ENCODE measurements at regions not wholly inside any gene's neighbourhood (a gene's known extent, or its start where the extent isn't known, plus 50 kb on each side); places are given as distances from the start of the nearest gene placed in this dataset.

DNA sequence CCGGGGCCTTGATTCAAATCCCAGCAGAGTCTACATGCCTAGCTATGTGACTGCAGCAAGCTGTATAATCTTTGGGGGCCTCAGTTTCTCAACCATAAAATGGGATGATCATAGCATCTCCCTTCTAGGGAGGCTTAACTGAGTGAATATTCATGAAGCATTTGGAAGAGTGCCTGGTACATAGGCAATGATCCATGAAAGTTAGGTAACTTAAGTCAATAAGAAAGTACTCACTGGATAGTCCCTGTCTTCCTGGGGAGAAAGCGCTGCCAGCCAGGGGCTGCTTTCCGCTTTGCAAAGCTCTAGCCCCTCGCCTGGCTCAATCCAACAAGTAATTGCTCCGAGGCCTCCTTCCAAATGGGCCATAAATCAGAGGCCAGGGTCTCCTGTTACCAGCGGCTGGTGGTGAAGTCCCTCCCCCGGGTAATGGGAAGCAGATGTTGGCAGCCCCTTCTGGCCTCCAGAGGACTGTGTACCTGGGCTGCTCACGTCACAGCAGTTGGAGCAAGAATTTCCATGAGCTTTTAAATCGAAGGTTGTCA is 521.9 kb upstream of the PROK2 start:
- no peaks in the 10 kb centered on the region for H3K9me3 Mint-ChIP-seq
- no peak overlapping the region for H3K4me3 Mint-ChIP-seq
- no peak overlapping the region for H2BK120ac ChIP-seq (ENCODE audit: low read depth, low read length, poor library complexity, severe bottlenecking)
- WGBS (ENCODE audit: extremely low coverage, insufficient read length, low lambda C conversion rate): no CpG with 5 or more reads among the region's 9 CpGs
- H3K4ac ChIP-seq (ENCODE audit: low read depth, low read length): no peak overlapping the region
- H2AK5ac ChIP-seq (ENCODE audit: insufficient read length, low read length): no peak overlapping the region
- H3K36me3 Mint-ChIP-seq (ENCODE audit: insufficient read depth in 1 of 3, low read depth in 3 of 3): no peaks in the 10 kb centered on the region
- no peak overlapping the region for H3K9ac ChIP-seq (ENCODE audit: extremely low read depth, insufficient read length, low read length)
- H3K4me1 ChIP-seq (ENCODE audit: insufficient read depth, low read length): no peaks in the 10 kb centered on the region
- no peaks in the 10 kb centered on the region for H3K79me2 ChIP-seq (ENCODE audit: insufficient read depth, low read length)
- no peaks in the 10 kb centered on the region for H3K79me1 ChIP-seq (ENCODE audit: insufficient read depth, low read depth, low read length, poor library complexity, severe bottlenecking)
- H3K4me1 Mint-ChIP-seq: peaks cover 26 to 32% of the 10 kb centered on the region in 2 experiments
- no peak overlapping the region for H4K5ac ChIP-seq (ENCODE audit: insufficient read length, low read depth, low read length)
- H3K56ac ChIP-seq (ENCODE audit: insufficient read length, low read depth, low read length): no peak overlapping the region
- H3K14ac ChIP-seq (ENCODE audit: insufficient read depth, low read length): no peak overlapping the region
- H3K27me3 ChIP-seq (ENCODE audit: insufficient read depth, low read length): no peaks in the 10 kb centered on the region
- peaks cover 10% of the 10 kb centered on the region for H3K27me3 Mint-ChIP-seq (ENCODE audit: low read depth)
- no peaks in the 10 kb centered on the region for H4K20me1 ChIP-seq (ENCODE audit: control insufficient read depth, insufficient read depth, insufficient read length)
- TF ChIP-seq, protein P1, sequence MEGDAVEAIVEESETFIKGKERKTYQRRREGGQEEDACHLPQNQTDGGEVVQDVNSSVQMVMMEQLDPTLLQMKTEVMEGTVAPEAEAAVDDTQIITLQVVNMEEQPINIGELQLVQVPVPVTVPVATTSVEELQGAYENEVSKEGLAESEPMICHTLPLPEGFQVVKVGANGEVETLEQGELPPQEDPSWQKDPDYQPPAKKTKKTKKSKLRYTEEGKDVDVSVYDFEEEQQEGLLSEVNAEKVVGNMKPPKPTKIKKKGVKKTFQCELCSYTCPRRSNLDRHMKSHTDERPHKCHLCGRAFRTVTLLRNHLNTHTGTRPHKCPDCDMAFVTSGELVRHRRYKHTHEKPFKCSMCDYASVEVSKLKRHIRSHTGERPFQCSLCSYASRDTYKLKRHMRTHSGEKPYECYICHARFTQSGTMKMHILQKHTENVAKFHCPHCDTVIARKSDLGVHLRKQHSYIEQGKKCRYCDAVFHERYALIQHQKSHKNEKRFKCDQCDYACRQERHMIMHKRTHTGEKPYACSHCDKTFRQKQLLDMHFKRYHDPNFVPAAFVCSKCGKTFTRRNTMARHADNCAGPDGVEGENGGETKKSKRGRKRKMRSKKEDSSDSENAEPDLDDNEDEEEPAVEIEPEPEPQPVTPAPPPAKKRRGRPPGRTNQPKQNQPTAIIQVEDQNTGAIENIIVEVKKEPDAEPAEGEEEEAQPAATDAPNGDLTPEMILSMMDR (conservative IDR thresholded peaks at IDR 0.05): peak; percentile 35; the same call in 2 of the 3 replicates
- no peak overlapping the region for H2BK20ac ChIP-seq (ENCODE audit: low read depth, low read length, poor library complexity, severe bottlenecking)
- H2AFZ ChIP-seq (ENCODE audit: low read length): no peak overlapping the region
- H3K23ac ChIP-seq (ENCODE audit: insufficient read length, low read depth, low read length): no peak overlapping the region
- H3K4me2 ChIP-seq (ENCODE audit: insufficient read depth, insufficient read length, low read length): no peak overlapping the region
- H4K91ac ChIP-seq (ENCODE audit: insufficient read length, low read depth, low read length): no peak overlapping the region
- H2BK15ac ChIP-seq (ENCODE audit: low read depth, low read length): no peak overlapping the region
- H4K8ac ChIP-seq (replicated peaks; ENCODE audit: insufficient read length, low read depth, low read length): no peak overlapping the region
- no peaks in the 10 kb centered on the region for H3K23me2 ChIP-seq (ENCODE audit: insufficient read length, low read depth, low read length, poor library complexity, severe bottlenecking)
- H3K18ac ChIP-seq (ENCODE audit: insufficient read length, low read depth, low read length): no peak overlapping the region
- H3K27ac Mint-ChIP-seq: peak overlapping the region in 1 of 3 experiments; percentile 57; a peak in 1 of 7 replicates
- no peak overlapping the region for H3T11ph ChIP-seq (ENCODE audit: low read length)
- no peak overlapping the region for H3K27ac ChIP-seq (ENCODE audit: insufficient read length, low read depth, low read length)
- no peak overlapping the region for H2BK12ac ChIP-seq (ENCODE audit: insufficient read length, low read depth, low read length)
- no peaks in the 10 kb centered on the region for H3K9me3 ChIP-seq (ENCODE audit: control insufficient read depth, low read depth, low read length)
- H2BK5ac ChIP-seq (ENCODE audit: insufficient read length, low read length): no peak overlapping the region
- DNase-seq: peak; percentile 67

All from H9 (cell line).